ENCODE measurements at regions not wholly inside any gene's neighbourhood (a gene's known extent, or its start where the extent isn't known, plus 50 kb on each side); places are given as distances from the start of the nearest gene placed in this dataset.

- Histone ChIP-seq H3K9ac (ENCODE audit: low read depth, low read length, poor library complexity) (peak overlapping the region; percentile 53), H3K18ac (ENCODE audit: low read length) (peak overlapping the region; percentile 89), H3K36me3 (replicated peaks in 1 of 2; ENCODE audit: control insufficient read depth in 2 of 2, insufficient read depth in 2 of 2, low read length in 2 of 2) (no peaks in the 10 kb centered on the region), H4K8ac (ENCODE audit: low read depth, low read length) (no peak overlapping the region), H3K4me1 (ENCODE audit: control insufficient read depth in 2 of 2, insufficient read depth in 1 of 2, low read depth in 1 of 2, low read length in 2 of 2) (peaks cover 26 to 33% of the 10 kb centered on the region in 2 donors), H2BK12ac (ENCODE audit: low read length) (no peak overlapping the region), H2AFZ (ENCODE audit: low read length) (peak overlapping the region; percentile 88), H3K4ac (ENCODE audit: low read length) (peak overlapping the region; percentile 14), H3K27me3 (ENCODE audit: control insufficient read depth in 3 of 3, insufficient read depth in 3 of 3, low read depth in 1 of 3, low read length in 3 of 3) (peaks cover 0 to 2% (median 0%) of the 10 kb centered on the region in 3 experiments), H3K4me3 (ENCODE audit: low read length in 2 of 2) (peak overlapping the region in 1 of 2 donors; percentile 75), H3K27ac (replicated peaks; ENCODE audit: low read length) (no peak overlapping the region), H3K14ac (ENCODE audit: low read length) (no peak overlapping the region), H4K91ac (ENCODE audit: low read depth, low read length, poor library complexity) (no peak overlapping the region), H2BK5ac (ENCODE audit: low read length) (no peak overlapping the region), H3K79me1 (ENCODE audit: low read depth, low read length) (no peaks in the 10 kb centered on the region), H2BK120ac (ENCODE audit: low read depth, low read length) (no peak overlapping the region), H3K23ac (ENCODE audit: low read depth, low read length, poor library complexity) (no peak overlapping the region), H2AK5ac (ENCODE audit: low read depth, low read length) (no peak overlapping the region), H3K9me3 (replicated peaks in 1 of 2; ENCODE audit: control insufficient read depth in 2 of 2, insufficient read depth in 1 of 2, low read depth in 1 of 2, low read length in 2 of 2) (peaks cover 2 to 11% of the 10 kb centered on the region in 2 donors), H3K4me2 (ENCODE audit: insufficient read depth, low read length, poor library complexity, severe bottlenecking) (peak overlapping the region; percentile 80), H2BK15ac (ENCODE audit: low read length) (no peak overlapping the region)
- DNase-seq (ENCODE audit: low spot score) = peak; percentile 58
- WGBS, 2 donors (ENCODE audit: extremely low coverage in 2 of 2, insufficient read length in 2 of 2, insufficient replicate concordance in 1 of 2) = no CpG with 5 or more reads among the region's 62 CpGs
Observed at GRCh38 chr2:64859312-64860212, 129.6 kb upstream of the SLC1A4 start.

GRCh38 chr2:64860276-64860885 is 128.8 kb upstream of the SLC1A4 start:
- Histone ChIP-seq H3K27ac (replicated peaks; ENCODE audit: low read length) (no peak overlapping the region), H3K4ac (ENCODE audit: low read length) (no peak overlapping the region), H2BK120ac (ENCODE audit: low read depth, low read length) (peak overlapping the region; percentile 2), H3K9me3 (replicated peaks in 1 of 2; ENCODE audit: control insufficient read depth in 2 of 2, insufficient read depth in 1 of 2, low read depth in 1 of 2, low read length in 2 of 2) (peaks cover 2 to 11% of the 10 kb centered on the region in 2 donors), H2BK5ac (ENCODE audit: low read length) (peak overlapping the region; percentile 56), H3K36me3 (replicated peaks in 1 of 2; ENCODE audit: control insufficient read depth in 2 of 2, insufficient read depth in 2 of 2, low read length in 2 of 2) (no peaks in the 10 kb centered on the region), H2AFZ (ENCODE audit: low read length) (no peak overlapping the region), H3K4me3 (ENCODE audit: low read length in 2 of 2) (no peak overlapping the region), H3K79me1 (ENCODE audit: low read depth, low read length) (no peaks in the 10 kb centered on the region), H3K23ac (ENCODE audit: low read depth, low read length, poor library complexity) (no peak overlapping the region), H3K4me2 (ENCODE audit: insufficient read depth, low read length, poor library complexity, severe bottlenecking) (peak overlapping the region; percentile 80), H3K14ac (ENCODE audit: low read length) (no peak overlapping the region), H3K18ac (ENCODE audit: low read length) (peak overlapping the region; percentile 89), H3K4me1 (ENCODE audit: control insufficient read depth in 2 of 2, insufficient read depth in 1 of 2, low read depth in 1 of 2, low read length in 2 of 2) (peaks cover 26 to 29% of the 10 kb centered on the region in 2 donors), H3K9ac (ENCODE audit: low read depth, low read length, poor library complexity) (no peak overlapping the region), H2AK5ac (ENCODE audit: low read depth, low read length) (peak overlapping the region; percentile 85), H2BK15ac (ENCODE audit: low read length) (peak overlapping the region; percentile 86), H3K27me3 (ENCODE audit: control insufficient read depth in 3 of 3, insufficient read depth in 3 of 3, low read depth in 1 of 3, low read length in 3 of 3) (peaks cover 0 to 2% (median 0%) of the 10 kb centered on the region in 3 experiments), H4K91ac (ENCODE audit: low read depth, low read length, poor library complexity) (no peak overlapping the region), H4K8ac (ENCODE audit: low read depth, low read length) (no peak overlapping the region), H2BK12ac (ENCODE audit: low read length) (no peak overlapping the region)
- no peak for DNase-seq (ENCODE audit: low spot score)
- no CpG with 5 or more reads among the region's 12 CpGs for WGBS, 2 donors (ENCODE audit: extremely low coverage in 2 of 2, insufficient read length in 2 of 2, insufficient replicate concordance in 1 of 2)

GRCh38 chr2:64860936-64861335 is 128.3 kb upstream of the SLC1A4 start:
- Histone ChIP-seq H3K27ac (replicated peaks; ENCODE audit: low read length) (no peak overlapping the region), H3K14ac (ENCODE audit: low read length) (no peak overlapping the region), H3K18ac (ENCODE audit: low read length) (no peak overlapping the region), H2AFZ (ENCODE audit: low read length) (no peak overlapping the region), H3K23ac (ENCODE audit: low read depth, low read length, poor library complexity) (no peak overlapping the region), H3K79me1 (ENCODE audit: low read depth, low read length) (no peaks in the 10 kb centered on the region), H3K4me2 (ENCODE audit: insufficient read depth, low read length, poor library complexity, severe bottlenecking) (no peak overlapping the region), H4K91ac (ENCODE audit: low read depth, low read length, poor library complexity) (no peak overlapping the region), H2AK5ac (ENCODE audit: low read depth, low read length) (no peak overlapping the region), H2BK120ac (ENCODE audit: low read depth, low read length) (no peak overlapping the region), H3K27me3 (ENCODE audit: control insufficient read depth in 3 of 3, insufficient read depth in 3 of 3, low read depth in 1 of 3, low read length in 3 of 3) (peaks cover 0 to 2% (median 0%) of the 10 kb centered on the region in 3 experiments), H3K36me3 (replicated peaks in 1 of 2; ENCODE audit: control insufficient read depth in 2 of 2, insufficient read depth in 2 of 2, low read length in 2 of 2) (no peaks in the 10 kb centered on the region), H3K4me3 (ENCODE audit: low read length in 2 of 2) (no peak overlapping the region), H3K9ac (ENCODE audit: low read depth, low read length, poor library complexity) (no peak overlapping the region), H3K4ac (ENCODE audit: low read length) (no peak overlapping the region), H3K4me1 (ENCODE audit: control insufficient read depth in 2 of 2, insufficient read depth in 1 of 2, low read depth in 1 of 2, low read length in 2 of 2) (peaks cover 28 to 31% of the 10 kb centered on the region in 2 donors), H4K8ac (ENCODE audit: low read depth, low read length) (no peak overlapping the region), H2BK5ac (ENCODE audit: low read length) (no peak overlapping the region), H2BK15ac (ENCODE audit: low read length) (no peak overlapping the region), H3K9me3 (replicated peaks in 1 of 2; ENCODE audit: control insufficient read depth in 2 of 2, insufficient read depth in 1 of 2, low read depth in 1 of 2, low read length in 2 of 2) (peaks cover 2 to 11% of the 10 kb centered on the region in 2 donors), H2BK12ac (ENCODE audit: low read length) (no peak overlapping the region)
- DNase-seq (ENCODE audit: low spot score) = no peak
- no CpG with 5 or more reads among the region's 1 CpG for WGBS, 2 donors (ENCODE audit: extremely low coverage in 2 of 2, insufficient read length in 2 of 2, insufficient replicate concordance in 1 of 2)
